Hepatocyte (in vitro differentiated cells): ENCODE measurements at regions not wholly inside any gene's neighbourhood (a gene's known extent, or its start where the extent isn't known, plus 50 kb on each side); places are given as distances from the start of the nearest gene placed in this dataset.

ENCODE experiments used
- DNase-seq: peaks from one replicate; pipeline ENCODE4 v3.0.0-alpha.2; 2016; ENCODE audit warnings: low spot score
- H2AFZ ChIP-seq: fragments of 200-600 bp; sonication (generic); 2 replicates; pipeline ENCODE4 v1.6.0; 2016; ENCODE audit warnings: antibody characterized with exemption, mild to moderate bottlenecking
- H3K27ac ChIP-seq: fragments of 200-600 bp; sonication (generic); 2 replicates; pipeline ENCODE4 v1.5.1; 2016; ENCODE audit warnings: mild to moderate bottlenecking
- H3K27me3 ChIP-seq: fragments of 200-600 bp; sonication (generic); 2 replicates; pipeline ENCODE4 v1.6.1; 2016
- H3K36me3 ChIP-seq: fragments of 200-600 bp; sonication (generic); replicated peaks from 2 replicates; pipeline ENCODE4 v1.5.1; 2016; ENCODE audit warnings: low read depth; ENCODE audit not compliant: insufficient read depth
- H3K4me1 ChIP-seq: fragments of 200-600 bp; sonication (generic); 2 replicates; pipeline ENCODE4 v1.5.1; 2016; ENCODE audit warnings: mild to moderate bottlenecking, moderate library complexity; ENCODE audit not compliant: insufficient read depth
- H3K4me2 ChIP-seq: fragments of 200-600 bp; sonication (generic); 2 replicates; pipeline ENCODE4 v1.6.0; 2016
- H3K4me3 ChIP-seq: fragments of 200-600 bp; sonication (generic); 2 replicates; pipeline ENCODE4 v1.5.1; 2016; ENCODE audit warnings: mild to moderate bottlenecking
- H3K79me2 ChIP-seq: fragments of 200-600 bp; sonication (generic); 2 replicates; pipeline ENCODE4 v1.6.0; 2017; ENCODE audit warnings: mild to moderate bottlenecking
- H3K9me2 ChIP-seq: fragments of 200-600 bp; sonication (generic); replicated peaks from 2 replicates; pipeline ENCODE4 v1.6.0; 2017; ENCODE audit warnings: mild to moderate bottlenecking; ENCODE audit not compliant: insufficient read depth
- H3K9me3 ChIP-seq: fragments of 200-600 bp; sonication (generic); 2 replicates; pipeline ENCODE4 v1.5.1; 2016; ENCODE audit warnings: low read depth, mild to moderate bottlenecking
- H4K20me1 ChIP-seq: fragments of 200-600 bp; sonication (generic); 2 replicates; pipeline ENCODE4 v1.6.0; 2016; ENCODE audit warnings: mild to moderate bottlenecking; ENCODE audit not compliant: insufficient read depth, poor library complexity, severe bottlenecking
- CTCF ChIP-seq: fragments of 200-600 bp; sonication (generic); IDR thresholded peaks from 2 replicates; pipeline ENCODE4 v1.5.1; 2016; ENCODE audit warnings: antibody characterized with exemption, mild to moderate bottlenecking; ENCODE audit not compliant: poor library complexity
- EZH2 ChIP-seq: fragments of 200-600 bp; sonication (generic); IDR thresholded peaks from 2 replicates; pipeline ENCODE4 v1.6.1; 2016; ENCODE audit warnings: antibody characterized with exemption, mild to moderate bottlenecking, borderline replicate concordance
- EZH2phosphoT487 ChIP-seq: fragments of 200-600 bp; sonication (generic); IDR thresholded peaks from one replicate; pipeline ENCODE4 v1.6.1; 2018; ENCODE audit warnings: antibody characterized with exemption, mild to moderate bottlenecking, low read depth, moderate library complexity; ENCODE audit not compliant: unreplicated experiment, severe bottlenecking
- WGBS: methylation state at CpG from one replicate; pipeline ENCODE4 v1.1.6; 2016; ENCODE audit warnings: low lambda C conversion rate; ENCODE audit errors: missing lambda C conversion rate; 5-methylcytosine and 5-hydroxymethylcytosine counted together

GRCh38 chr5:37983463-37983862 lies 143.6 kb upstream of the GDNF start:
- H3K36me3 ChIP-seq = no peaks in the 10 kb centered on the region
- no peak overlapping the region for H3K4me2 ChIP-seq
- H3K9me3 ChIP-seq = no peaks in the 10 kb centered on the region
- no peak overlapping the region for H3K27ac ChIP-seq
- TF ChIP-seq EZH2 (no peak), EZH2phosphoT487 (no peak), CTCF (no peak)
- 87% methylated on average over 2 of the region's 2 CpGs for WGBS
- no peaks in the 10 kb centered on the region for H3K4me1 ChIP-seq
- no peak overlapping the region for H3K4me3 ChIP-seq
- no peaks in the 10 kb centered on the region for H3K27me3 ChIP-seq
- no peaks in the 10 kb centered on the region for H3K9me2 ChIP-seq
- H2AFZ ChIP-seq = no peak overlapping the region
- H4K20me1 ChIP-seq = no peaks in the 10 kb centered on the region
- no peak for DNase-seq
- H3K79me2 ChIP-seq = no peaks in the 10 kb centered on the region

- no peaks in the 10 kb centered on the region for H3K79me2 ChIP-seq
- H3K9me3 ChIP-seq = no peaks in the 10 kb centered on the region
- no peak for DNase-seq
- TF ChIP-seq EZH2phosphoT487 = no peak
- TF ChIP-seq CTCF = no peak
- no peak for TF ChIP-seq EZH2
- H3K4me1 ChIP-seq = no peaks in the 10 kb centered on the region
- no peak overlapping the region for H3K27ac ChIP-seq
- H3K27me3 ChIP-seq = no peaks in the 10 kb centered on the region
- no peaks in the 10 kb centered on the region for H4K20me1 ChIP-seq
- no peak overlapping the region for H3K4me3 ChIP-seq
- no peak overlapping the region for H3K4me2 ChIP-seq
- 89% methylated on average over 1 of the region's 1 CpG for WGBS
- no peaks in the 10 kb centered on the region for H3K36me3 ChIP-seq
- no peak overlapping the region for H2AFZ ChIP-seq
- H3K9me2 ChIP-seq = no peaks in the 10 kb centered on the region
These were observed 139.7 kb upstream of the GDNF start for GRCh38 chr5:37979559-37979958.

- 59% methylated on average over 4 of the region's 4 CpGs for WGBS
- TF ChIP-seq EZH2 = no peak
These were observed 135.7 kb upstream of the GDNF start for GRCh38 chr5:37975531-37975930.

GRCh38 chr5:37971483-37972024 lies 131.7 kb upstream of the GDNF start:
- H3K27me3 ChIP-seq = no peaks in the 10 kb centered on the region
- H3K4me2 ChIP-seq = no peak overlapping the region
- no peak for DNase-seq
- H2AFZ ChIP-seq = no peak overlapping the region
- H3K4me3 ChIP-seq = no peak overlapping the region
- no peaks in the 10 kb centered on the region for H3K9me2 ChIP-seq
- no peak for TF ChIP-seq EZH2
- WGBS = 71% methylated on average over 1 of the region's 1 CpG
- H3K36me3 ChIP-seq = no peaks in the 10 kb centered on the region
- no peaks in the 10 kb centered on the region for H3K9me3 ChIP-seq
- H3K27ac ChIP-seq = no peak overlapping the region
- H3K79me2 ChIP-seq = no peaks in the 10 kb centered on the region
- no peaks in the 10 kb centered on the region for H4K20me1 ChIP-seq
- no peaks in the 10 kb centered on the region for H3K4me1 ChIP-seq

More at GRCh38 chr5:37975531-37975930, 135.7 kb upstream of the GDNF start:
- no peak overlapping the region for H3K4me2 ChIP-seq
- no peaks in the 10 kb centered on the region for H3K9me3 ChIP-seq
- no peaks in the 10 kb centered on the region for H3K27me3 ChIP-seq
- no peak for DNase-seq
- no peak overlapping the region for H2AFZ ChIP-seq
- H3K9me2 ChIP-seq = no peaks in the 10 kb centered on the region
- H3K4me3 ChIP-seq = no peak overlapping the region
- H3K36me3 ChIP-seq = no peaks in the 10 kb centered on the region
- H3K4me1 ChIP-seq = no peaks in the 10 kb centered on the region
- no peaks in the 10 kb centered on the region for H4K20me1 ChIP-seq
- H3K27ac ChIP-seq = no peak overlapping the region
- H3K79me2 ChIP-seq = no peaks in the 10 kb centered on the region
